T-cell (primary cell): ENCODE measurements at regions not wholly inside any gene's neighbourhood (a gene's known extent, or its start where the extent isn't known, plus 50 kb on each side); places are given as distances from the start of the nearest gene placed in this dataset.

Experiments
- ATAC-seq, 4 experiments: fragments of 200-7000 bp in 3 of 4; fragments of 150-1000 bp in 1 of 4; cut with Tn5 transposase; replicated peaks in 1 of 4; 1 replicate in 3 of 4; 2 replicates in 1 of 4; pipeline ENCODE4 v1.10.0; 2021; ENCODE audit warnings: moderate library complexity in 3 of 4, mild to moderate bottlenecking in 2 of 4, moderate number of reproducible peaks in 1 of 4
- CTCF ChIA-PET, 2 donors: fragments of 300-600 bp; sonication (Branson Sonifier 250); formaldehyde crosslinking; loops; one replicate each; lab custom pipeline; 2022; ENCODE audit warnings: antibody characterized with exemption in 2 of 2; lab: Charles Lee
- POLR2A ChIA-PET, 2 donors: fragments of 300-600 bp; sonication (Branson Sonifier 250); formaldehyde crosslinking; loops; one replicate each; lab custom pipeline; 2022; ENCODE audit warnings: antibody characterized with exemption in 2 of 2; lab: Charles Lee
- DNase-seq, 35 experiments: peaks; one replicate each; pipeline versions ENCODE4 v3.0.0 to v3.0.0-alpha.2; 2013 to 2023
- H3K27ac ChIP-seq: one replicate; pipeline ENCODE4 v1.5.1; 2013; ENCODE audit warnings: low read length
- H3K27me3 ChIP-seq, 2 experiments: replicated peaks in 1 of 2; 1 replicate in 1 of 2; 2 replicates in 1 of 2; pipeline versions ENCODE4 v1.6.1 to v1.7.0; 2013; ENCODE audit warnings: low read length in 1 of 2, mixed read lengths in 1 of 2; ENCODE audit not compliant: control insufficient read depth in 2 of 2, insufficient read depth in 2 of 2; ENCODE audit errors: extremely low read depth in 1 of 2
- H3K36me3 ChIP-seq, 2 donors: 1 replicate in 1 of 2; 2 replicates in 1 of 2; pipeline versions ENCODE4 v1.6.1 to v1.7.0; 2013; ENCODE audit warnings: low read length in 1 of 2; ENCODE audit not compliant: control insufficient read depth in 2 of 2, insufficient read depth in 1 of 2; ENCODE audit errors: extremely low read depth in 1 of 2
- H3K4me1 ChIP-seq, 2 experiments: 1 replicate in 1 of 2; 2 replicates in 1 of 2; pipeline versions ENCODE4 v1.6.1 to v1.7.0; 2013; ENCODE audit warnings: low read length in 2 of 2, mixed read lengths in 1 of 2; ENCODE audit not compliant: insufficient read depth in 2 of 2, control insufficient read depth in 1 of 2; ENCODE audit errors: extremely low read depth in 1 of 2
- H3K4me3 ChIP-seq, 2 donors: 1 replicate in 1 of 2; 2 replicates in 1 of 2; pipeline versions ENCODE4 v1.5.1 to v1.7.0; 2013; ENCODE audit warnings: mild to moderate bottlenecking in 2 of 2, low read length in 1 of 2, moderate library complexity in 1 of 2; ENCODE audit not compliant: control insufficient read depth in 1 of 2; ENCODE audit errors: extremely low read depth in 1 of 2
- H3K9me3 ChIP-seq: 2 replicates; pipeline ENCODE4 v1.7.0; 2013
- H3K27ac Mint-ChIP-seq, 2 donors: one replicate each; pipeline ENCODE4 v1.8.0; 2020 to 2021; ENCODE audit warnings: mild to moderate bottlenecking in 2 of 2, mixed read lengths in 2 of 2
- H3K27me3 Mint-ChIP-seq, 2 donors: one replicate each; pipeline ENCODE4 v1.8.0; 2021 to 2022; ENCODE audit warnings: mixed read lengths in 2 of 2
- H3K36me3 Mint-ChIP-seq: one replicate; pipeline ENCODE4 v1.8.0; 2021; ENCODE audit warnings: mixed read lengths
- H3K4me1 Mint-ChIP-seq, 3 donors: one replicate each; pipeline ENCODE4 v1.8.0; 2020 to 2022; ENCODE audit warnings: mixed read lengths in 3 of 3, mild to moderate bottlenecking in 1 of 3
- H3K4me3 Mint-ChIP-seq, 3 donors: one replicate each; pipeline ENCODE4 v1.8.0; 2020 to 2022; ENCODE audit warnings: mild to moderate bottlenecking in 3 of 3, mixed read lengths in 3 of 3, moderate library complexity in 3 of 3
- H3K9me3 Mint-ChIP-seq, 3 donors: one replicate each; pipeline ENCODE4 v1.8.0; 2020 to 2022; ENCODE audit warnings: mixed read lengths in 3 of 3
- WGBS: methylation state at CpG from one replicate; pipeline ENCODE4 v1.1.5; 2013; ENCODE audit warnings: missing lambda C conversion rate; ENCODE audit not compliant: insufficient coverage; 5-methylcytosine and 5-hydroxymethylcytosine counted together

DNA sequence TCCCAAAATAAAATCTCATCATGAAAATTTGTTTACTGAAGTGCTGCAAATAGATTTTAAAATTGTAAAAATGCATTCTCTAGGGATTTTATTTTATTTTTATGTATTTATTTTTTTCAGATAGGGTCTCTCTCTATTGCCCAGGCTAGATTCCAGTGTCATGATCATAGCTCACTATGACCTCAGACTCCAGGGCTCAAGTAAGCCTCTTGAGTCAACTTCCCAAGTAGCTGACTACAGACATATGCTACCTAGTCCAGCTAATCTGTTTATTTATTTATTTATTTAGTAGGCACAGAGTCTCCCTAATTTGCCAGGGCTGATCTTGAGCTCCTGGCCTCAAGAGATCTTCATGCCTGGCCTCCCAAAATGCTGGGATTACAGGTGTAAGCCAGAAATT, 317.7 kb upstream of the ANXA10 start:
- POLR2A ChIA-PET: no interaction called here

GRCh38 chr4:167775375-167775774, 317.0 kb upstream of the ANXA10 start:
- DNase-seq (no peak), ATAC-seq (no peak)
- POLR2A ChIA-PET: no interaction called here
- 67% methylated on average over 1 of the region's 3 CpGs for WGBS
- H3K36me3 Mint-ChIP-seq: no peaks in the 10 kb centered on the region
- no peak overlapping the region for H3K4me3 Mint-ChIP-seq
- H3K36me3 ChIP-seq: no peaks in the 10 kb centered on the region
- H3K27me3 ChIP-seq: no peaks in the 10 kb centered on the region
- no peak overlapping the region for H3K4me3 ChIP-seq
- no peaks in the 10 kb centered on the region for H3K27me3 Mint-ChIP-seq
- no peaks in the 10 kb centered on the region for H3K4me1 ChIP-seq
- no peaks in the 10 kb centered on the region for H3K9me3 ChIP-seq
- H3K27ac ChIP-seq: no peak overlapping the region
- no peak overlapping the region for H3K27ac Mint-ChIP-seq
- H3K9me3 Mint-ChIP-seq: peaks cover 9 to 22% (median 14%) of the 10 kb centered on the region in 3 donors
- CTCF ChIA-PET: no interaction called here
- H3K4me1 Mint-ChIP-seq: no peaks in the 10 kb centered on the region

More for the DNA sequence above, 317.7 kb upstream of the ANXA10 start:
- Mint-ChIP-seq H3K36me3 (no peaks in the 10 kb centered on the region), H3K27me3 (no peaks in the 10 kb centered on the region), H3K4me3 (no peak overlapping the region), H3K27ac (no peak overlapping the region), H3K4me1 (no peaks in the 10 kb centered on the region), H3K9me3 (peaks cover 12 to 21% (median 15%) of the 10 kb centered on the region in 3 donors)
- CTCF ChIA-PET: no interaction called here
- no peak overlapping the region for H3K4me3 ChIP-seq
- no peaks in the 10 kb centered on the region for H3K9me3 ChIP-seq
- no peaks in the 10 kb centered on the region for H3K27me3 ChIP-seq
- ATAC-seq: no peak
- no peak for DNase-seq
- no peaks in the 10 kb centered on the region for H3K36me3 ChIP-seq
- no peaks in the 10 kb centered on the region for H3K4me1 ChIP-seq
- H3K27ac ChIP-seq: no peak overlapping the region

GRCh38 chr4:167779280-167779679, 313.1 kb upstream of the ANXA10 start:
- peaks cover 11 to 16% (median 14%) of the 10 kb centered on the region in 3 donors for H3K9me3 Mint-ChIP-seq
- H3K27me3 ChIP-seq: no peaks in the 10 kb centered on the region
- ChIA-PET POLR2A (no interaction called here), CTCF (no interaction called here)
- no peaks in the 10 kb centered on the region for H3K4me1 ChIP-seq
- WGBS: 75% methylated on average over 2 of the region's 5 CpGs
- no peak overlapping the region for H3K4me3 ChIP-seq
- H3K36me3 Mint-ChIP-seq: no peaks in the 10 kb centered on the region
- H3K4me3 Mint-ChIP-seq: no peak overlapping the region
- H3K27me3 Mint-ChIP-seq: no peaks in the 10 kb centered on the region
- H3K36me3 ChIP-seq: no peaks in the 10 kb centered on the region
- ATAC-seq (no peak), DNase-seq (no peak)
- H3K9me3 ChIP-seq: no peaks in the 10 kb centered on the region
- H3K27ac Mint-ChIP-seq: no peak overlapping the region
- H3K4me1 Mint-ChIP-seq: no peaks in the 10 kb centered on the region
- no peak overlapping the region for H3K27ac ChIP-seq

- ATAC-seq (no peak), DNase-seq (no peak)
- Histone ChIP-seq H3K4me1 (no peaks in the 10 kb centered on the region), H3K9me3 (no peaks in the 10 kb centered on the region), H3K36me3 (no peaks in the 10 kb centered on the region), H3K4me3 (no peak overlapping the region), H3K27me3 (no peaks in the 10 kb centered on the region), H3K27ac (no peak overlapping the region)
- H3K36me3 Mint-ChIP-seq: no peaks in the 10 kb centered on the region
- H3K27ac Mint-ChIP-seq: no peak overlapping the region
- no peaks in the 10 kb centered on the region for H3K4me1 Mint-ChIP-seq
- ChIA-PET CTCF (no interaction called here), POLR2A (no interaction called here)
- no peak overlapping the region for H3K4me3 Mint-ChIP-seq
- H3K9me3 Mint-ChIP-seq: peaks cover 11 to 16% (median 14%) of the 10 kb centered on the region in 3 donors
- no peaks in the 10 kb centered on the region for H3K27me3 Mint-ChIP-seq
- no CpG with 5 or more reads among the region's 5 CpGs for WGBS
These were observed 312.5 kb upstream of the ANXA10 start for GRCh38 chr4:167779864-167780263.

DNA sequence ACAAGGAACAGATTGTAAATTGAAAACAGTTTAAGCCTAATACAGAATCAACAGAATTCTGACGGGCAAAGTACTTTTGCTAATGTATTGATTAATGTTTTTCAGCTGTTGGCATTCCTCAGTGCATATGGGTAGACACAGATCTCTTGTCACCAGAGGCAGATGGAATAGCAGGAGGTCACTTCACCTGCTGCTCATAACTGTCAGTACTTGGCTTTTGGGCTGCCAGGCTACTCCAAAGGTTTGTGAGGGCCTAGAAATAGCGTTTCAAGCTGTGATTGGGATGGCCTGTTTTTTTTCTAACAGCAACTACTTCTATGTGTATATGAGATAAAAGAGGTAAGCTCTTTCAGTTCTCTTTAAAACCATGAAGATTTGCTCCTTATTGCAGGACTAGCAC, 307.5 kb upstream of the ANXA10 start:
- Histone ChIP-seq H3K27me3 (no peaks in the 10 kb centered on the region), H3K27ac (no peak overlapping the region), H3K36me3 (no peaks in the 10 kb centered on the region), H3K4me3 (no peak overlapping the region), H3K9me3 (no peaks in the 10 kb centered on the region), H3K4me1 (no peaks in the 10 kb centered on the region)
- no peaks in the 10 kb centered on the region for H3K27me3 Mint-ChIP-seq
- no peak for DNase-seq
- H3K4me3 Mint-ChIP-seq: no peak overlapping the region
- H3K27ac Mint-ChIP-seq: no peak overlapping the region
- H3K9me3 Mint-ChIP-seq: peaks cover 6 to 14% (median 7%) of the 10 kb centered on the region in 3 donors
- 83% methylated on average over 1 of the region's 2 CpGs for WGBS
- no peaks in the 10 kb centered on the region for H3K4me1 Mint-ChIP-seq
- ATAC-seq: no peak
- H3K36me3 Mint-ChIP-seq: no peaks in the 10 kb centered on the region
- POLR2A ChIA-PET: no interaction called here
- CTCF ChIA-PET: no interaction called here

- DNase-seq (no peak), ATAC-seq (no peak)
- H3K27me3 Mint-ChIP-seq: no peaks in the 10 kb centered on the region
- ChIA-PET CTCF (no interaction called here), POLR2A (no interaction called here)
- H3K36me3 Mint-ChIP-seq: no peaks in the 10 kb centered on the region
- Histone ChIP-seq H3K27me3 (no peaks in the 10 kb centered on the region), H3K27ac (no peak overlapping the region), H3K9me3 (no peaks in the 10 kb centered on the region), H3K4me3 (no peak overlapping the region), H3K4me1 (no peaks in the 10 kb centered on the region), H3K36me3 (no peaks in the 10 kb centered on the region)
- no peak overlapping the region for H3K4me3 Mint-ChIP-seq
- no peak overlapping the region for H3K27ac Mint-ChIP-seq
- no peaks in the 10 kb centered on the region for H3K4me1 Mint-ChIP-seq
- peaks cover 3 to 18% (median 5%) of the 10 kb centered on the region in 3 donors for H3K9me3 Mint-ChIP-seq
- no CpG with 5 or more reads among the region's 1 CpG for WGBS
These were observed 306.8 kb upstream of the ANXA10 start for GRCh38 chr4:167785523-167785922.

DNA sequence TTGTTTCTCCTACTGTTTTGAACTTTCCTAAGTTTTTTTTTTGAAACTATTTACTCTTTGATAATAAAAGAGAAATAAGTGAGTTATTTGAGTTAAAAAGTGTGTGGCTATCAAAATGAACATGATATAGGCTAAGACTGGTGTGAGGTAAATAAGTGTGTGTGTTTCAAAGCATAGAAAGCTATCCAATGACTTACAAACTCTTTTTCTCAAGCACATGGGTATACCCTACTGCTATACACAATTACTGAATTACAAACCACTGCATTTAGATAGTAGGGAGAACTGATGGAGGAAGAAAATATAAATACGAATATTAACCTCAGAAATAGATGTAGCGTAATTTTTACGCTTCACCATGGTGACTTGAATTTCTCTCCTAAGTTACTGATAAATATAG, 305.8 kb upstream of the ANXA10 start:
- H3K9me3 Mint-ChIP-seq: peaks cover 3 to 20% (median 4%) of the 10 kb centered on the region in 3 donors
- no peak for ATAC-seq
- ChIA-PET POLR2A (no interaction called here), CTCF (no interaction called here)
- Histone ChIP-seq H3K4me3 (no peak overlapping the region), H3K9me3 (no peaks in the 10 kb centered on the region), H3K4me1 (no peaks in the 10 kb centered on the region), H3K27ac (no peak overlapping the region), H3K27me3 (no peaks in the 10 kb centered on the region), H3K36me3 (no peaks in the 10 kb centered on the region)
- H3K36me3 Mint-ChIP-seq: no peaks in the 10 kb centered on the region
- H3K27ac Mint-ChIP-seq: no peak overlapping the region
- no peaks in the 10 kb centered on the region for H3K4me1 Mint-ChIP-seq
- no peak for DNase-seq
- no peak overlapping the region for H3K4me3 Mint-ChIP-seq
- no peaks in the 10 kb centered on the region for H3K27me3 Mint-ChIP-seq
- no CpG with 5 or more reads among the region's 3 CpGs for WGBS
